ENCODE measurements at regions not wholly inside any gene's neighbourhood (a gene's known extent, or its start where the extent isn't known, plus 50 kb on each side); places are given as distances from the start of the nearest gene placed in this dataset.

DNA sequence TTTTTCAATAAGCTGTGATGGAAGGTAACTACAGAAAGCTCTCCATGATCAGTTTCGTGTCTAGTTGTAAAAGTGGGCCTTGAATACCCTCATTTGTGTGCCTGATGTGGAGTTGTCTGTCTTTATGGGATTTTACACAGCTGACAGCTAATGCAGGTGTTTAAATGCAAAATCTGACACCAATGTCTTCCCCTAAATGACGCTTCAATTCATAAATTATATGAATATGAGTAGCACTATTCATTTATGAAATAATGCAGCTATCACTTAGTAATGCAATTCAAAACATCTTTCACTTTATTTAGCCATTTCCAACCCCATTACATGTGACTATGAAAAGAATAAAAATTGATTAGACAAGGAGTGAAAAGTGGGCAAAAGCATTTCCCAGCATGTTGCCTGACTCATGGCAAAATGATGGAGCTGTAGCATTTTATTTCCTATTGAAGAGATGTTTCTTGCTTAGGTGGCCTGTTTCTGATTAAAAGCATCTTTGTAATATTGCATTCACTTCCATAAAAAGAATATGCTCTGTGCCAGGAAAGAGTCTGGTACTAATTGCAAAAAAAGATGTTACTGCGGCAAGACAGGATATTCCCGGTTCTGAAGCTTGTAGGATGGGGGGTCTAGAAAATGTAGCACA is 116.7 kb upstream of the HAPLN1 start:
- H3K79me2 ChIP-seq (ENCODE audit: control insufficient read depth in 1 of 2, insufficient read depth in 2 of 2, low read length in 2 of 2) = no peaks in the 10 kb centered on the region
- POLR2A ChIA-PET (ENCODE audit: partially characterized antibody) = no interaction called here
- 92% methylated on average over 4 of the region's 4 CpGs; no CpG with 5 or more reads in 1 of the 2 experiments for WGBS, 2 experiments (ENCODE audit: extremely low coverage in 1 of 2, insufficient coverage in 1 of 2, insufficient read length in 1 of 2, insufficient replicate concordance in 2 of 2, low coverage in 1 of 2, low lambda C conversion rate in 2 of 2, missing lambda C conversion rate in 1 of 2)
- CTCF ChIA-PET (ENCODE audit: partially characterized antibody) = interaction anchor here (0.8 to 1.8 kb wide), 4 partner anchors 14 to 418 kb away, joined by 3 to 5 read pairs (median 3); no protein-coding TSS in a partner anchor
- no peak overlapping the region for H2BK5ac ChIP-seq (ENCODE audit: low read depth, low read length)
- no peak overlapping the region for H4K5ac ChIP-seq (ENCODE audit: insufficient read length, low read depth, low read length)
- DNase-seq (ENCODE audit: low read depth in 1 of 2, low spot score in 2 of 2) = no peak
- no peaks in the 10 kb centered on the region for H3K9me3 ChIP-seq (ENCODE audit: insufficient read depth in 2 of 2, low read depth in 1 of 2, low read length in 1 of 2)
- no peak overlapping the region for H2BK20ac ChIP-seq (ENCODE audit: low read length)
- FAIRE-seq = no peak
- H3K79me1 ChIP-seq (ENCODE audit: low read depth, low read length) = no peaks in the 10 kb centered on the region
- H3K4me1 ChIP-seq (replicated peaks in 1 of 4; ENCODE audit: control insufficient read depth in 3 of 4, insufficient read depth in 4 of 4, low read length in 3 of 4) = no peaks in the 10 kb centered on the region
- H4K8ac ChIP-seq (ENCODE audit: extremely low read depth, insufficient read depth, low read length) = no peak overlapping the region
- H2BK120ac ChIP-seq (replicated peaks; ENCODE audit: low read depth, low read length) = no peak overlapping the region
- H3K56ac ChIP-seq (replicated peaks; ENCODE audit: insufficient read length, low read depth, low read length) = no peak overlapping the region
- H2AK5ac ChIP-seq (ENCODE audit: low read depth, low read length) = no peak overlapping the region
- no peaks in the 10 kb centered on the region for H3K23me2 ChIP-seq (ENCODE audit: low read depth, low read length)
- no peak overlapping the region for H3K23ac ChIP-seq (ENCODE audit: insufficient read length)
- H2BK15ac ChIP-seq (ENCODE audit: low read length) = no peak overlapping the region
- no peak overlapping the region for H3K4ac ChIP-seq (replicated peaks; ENCODE audit: insufficient read length, low read depth, low read length)
- H3K18ac ChIP-seq (ENCODE audit: extremely low read depth, low read length) = no peak overlapping the region
- no peak overlapping the region for H4K91ac ChIP-seq (replicated peaks; ENCODE audit: insufficient read length, low read length)
- H4K20me1 ChIP-seq (replicated peaks in 1 of 2; ENCODE audit: control insufficient read depth in 1 of 2, insufficient read depth in 2 of 2, low read length in 2 of 2) = no peaks in the 10 kb centered on the region
- no peak overlapping the region for H3K4me3 ChIP-seq (ENCODE audit: extremely low read depth in 1 of 4, insufficient read depth in 2 of 4, low read depth in 3 of 4, low read length in 4 of 4)
- H2AFZ ChIP-seq (ENCODE audit: low read length) = no peak overlapping the region
- no peaks in the 10 kb centered on the region for H3K36me3 ChIP-seq (ENCODE audit: control insufficient read depth in 2 of 4, insufficient read depth in 4 of 4, low read length in 3 of 4)
- H3K27me3 ChIP-seq (replicated peaks in 1 of 4; ENCODE audit: control insufficient read depth in 3 of 4, extremely low read depth in 1 of 4, insufficient read depth in 3 of 4, low read length in 3 of 4) = no peaks in the 10 kb centered on the region
- no peak overlapping the region for H3K4me2 ChIP-seq (ENCODE audit: insufficient read depth in 1 of 2, low read depth in 2 of 2, low read length in 2 of 2)
- H3K27ac ChIP-seq (ENCODE audit: low read depth, low read length) = no peak overlapping the region
- H2BK12ac ChIP-seq (ENCODE audit: low read depth, low read length) = no peak overlapping the region
- H3K14ac ChIP-seq (ENCODE audit: insufficient read length) = no peak overlapping the region
- H3K9ac ChIP-seq (replicated peaks in 1 of 4; ENCODE audit: extremely low read depth in 1 of 4, low read depth in 3 of 4, low read length in 3 of 4) = no peak overlapping the region
- TF ChIP-seq ZNF274 (IDR thresholded peaks at IDR 0.05; ENCODE audit: borderline replicate concordance, extremely low read depth, low read length) (no peak), MAFK (IDR thresholded peaks at IDR 0.05; ENCODE audit: low read depth, low read length) (no peak), RFX5 (IDR thresholded peaks at IDR 0.05; ENCODE audit: borderline replicate concordance, low read depth, low read length) (no peak), ASH2L (IDR thresholded peaks at IDR 0.05; ENCODE audit: low read length) (no peak), SRF (IDR thresholded peaks at IDR 0.05; ENCODE audit: low read depth, low read length) (no peak), USF2 (IDR thresholded peaks at IDR 0.05; ENCODE audit: low read length) (no peak), SIRT6 (IDR thresholded peaks at IDR 0.05; ENCODE audit: low read length) (no peak), ATF3 (IDR thresholded peaks at IDR 0.05; ENCODE audit: insufficient read depth, low read depth, low read length) (no peak), POLR2AphosphoS5 (IDR thresholded peaks at IDR 0.05; ENCODE audit: low read depth, low read length) (no peak), JUN (IDR thresholded peaks at IDR 0.05; ENCODE audit: low read depth, low read length) (no peak)
- TF ChIP-seq, protein P1, sequence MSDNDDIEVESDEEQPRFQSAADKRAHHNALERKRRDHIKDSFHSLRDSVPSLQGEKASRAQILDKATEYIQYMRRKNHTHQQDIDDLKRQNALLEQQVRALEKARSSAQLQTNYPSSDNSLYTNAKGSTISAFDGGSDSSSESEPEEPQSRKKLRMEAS (IDR thresholded peaks at IDR 0.05) = no peak
